KMS-11 (cell line): ENCODE measurements at regions not wholly inside any gene's neighbourhood (a gene's known extent, or its start where the extent isn't known, plus 50 kb on each side); places are given as distances from the start of the nearest gene placed in this dataset.

Experiments used
- H2AFZ ChIP-seq: fragments of 200-600 bp; sonication (generic); 2 replicates; pipeline ENCODE4 v1.6.1; 2016; ENCODE audit warnings: antibody characterized with exemption, mixed run types, low read depth
- H3K27ac ChIP-seq: fragments of 200-600 bp; sonication (generic); 2 replicates; pipeline ENCODE4 v1.6.1; 2016; ENCODE audit warnings: mild to moderate bottlenecking, mixed run types
- H3K27me3 ChIP-seq: fragments of 200-600 bp; sonication (generic); 2 replicates; pipeline ENCODE4 v1.6.1; 2017; ENCODE audit warnings: mild to moderate bottlenecking, low read depth, mixed run types, moderate library complexity; ENCODE audit not compliant: insufficient read depth
- H3K36me3 ChIP-seq: fragments of 200-600 bp; sonication (generic); 2 replicates; pipeline ENCODE4 v1.6.1; 2017; ENCODE audit warnings: mild to moderate bottlenecking, mixed run types; ENCODE audit not compliant: insufficient read depth
- H3K4me1 ChIP-seq: fragments of 200-600 bp; sonication (generic); 2 replicates; pipeline ENCODE4 v1.6.1; 2016; ENCODE audit warnings: mild to moderate bottlenecking, low read depth, mixed run types; ENCODE audit not compliant: poor library complexity, severe bottlenecking
- H3K4me2 ChIP-seq: fragments of 200-600 bp; sonication (generic); 2 replicates; pipeline ENCODE4 v1.7.0; 2016; ENCODE audit warnings: mild to moderate bottlenecking, mixed run types
- H3K4me3 ChIP-seq: fragments of 200-600 bp; sonication (generic); IDR thresholded peaks from 2 replicates; pipeline ENCODE4 v1.6.1; 2017; ENCODE audit warnings: low read depth, low read length, mixed read lengths; ENCODE audit not compliant: insufficient read depth
- H3K79me2 ChIP-seq: fragments of 200-600 bp; sonication (generic); 2 replicates; pipeline ENCODE4 v1.6.1; 2016; ENCODE audit warnings: low read depth, mixed run types; ENCODE audit not compliant: insufficient read depth
- H3K9ac ChIP-seq: fragments of 200-600 bp; sonication (generic); 2 replicates; pipeline ENCODE4 v1.6.1; 2016; ENCODE audit warnings: mild to moderate bottlenecking, mixed run types
- H4K20me1 ChIP-seq: fragments of 200-600 bp; sonication (generic); 2 replicates; pipeline ENCODE4 v1.6.1; 2016; ENCODE audit warnings: mild to moderate bottlenecking, mixed run types; ENCODE audit not compliant: insufficient read depth
- CTCF ChIP-seq: fragments of 200-600 bp; sonication (generic); conservative IDR thresholded peaks from 2 replicates; pipeline ENCODE4 v1.6.1; 2017; ENCODE audit warnings: low read depth, mild to moderate bottlenecking, antibody characterized with exemption, low read length, moderate library complexity, mixed read lengths

- Histone ChIP-seq H3K27ac (no peak overlapping the region), H2AFZ (no peak overlapping the region), H4K20me1 (no peaks in the 10 kb centered on the region), H3K27me3 (no peaks in the 10 kb centered on the region), H3K4me1 (no peaks in the 10 kb centered on the region), H3K4me3 (no peak overlapping the region), H3K4me2 (no peak overlapping the region), H3K36me3 (no peaks in the 10 kb centered on the region), H3K79me2 (no peaks in the 10 kb centered on the region), H3K9ac (no peak overlapping the region)
- TF ChIP-seq CTCF: no peak
Measured at GRCh38 chr5:36519881-36520280, 86.5 kb upstream of the SLC1A3 start.

- H3K79me2 ChIP-seq: no peaks in the 10 kb centered on the region
- TF ChIP-seq CTCF: no peak
- H3K27ac ChIP-seq: no peak overlapping the region
- H3K27me3 ChIP-seq: no peaks in the 10 kb centered on the region
- H3K36me3 ChIP-seq: no peaks in the 10 kb centered on the region
- H3K4me3 ChIP-seq: no peak overlapping the region
- H3K9ac ChIP-seq: no peak overlapping the region
- H3K4me2 ChIP-seq: no peak overlapping the region
- H3K4me1 ChIP-seq: no peaks in the 10 kb centered on the region
- no peak overlapping the region for H2AFZ ChIP-seq
- H4K20me1 ChIP-seq: no peaks in the 10 kb centered on the region
Measured at GRCh38 chr5:36521219-36521618, 85.2 kb upstream of the SLC1A3 start.

- TF ChIP-seq CTCF: no peak
- Histone ChIP-seq H3K79me2 (no peaks in the 10 kb centered on the region), H3K4me1 (no peaks in the 10 kb centered on the region), H2AFZ (no peak overlapping the region), H3K4me2 (no peak overlapping the region), H3K27ac (no peak overlapping the region), H3K27me3 (no peaks in the 10 kb centered on the region), H3K4me3 (no peak overlapping the region), H4K20me1 (no peaks in the 10 kb centered on the region), H3K36me3 (no peaks in the 10 kb centered on the region), H3K9ac (no peak overlapping the region)
Measured at GRCh38 chr5:36521838-36522745, 84.3 kb upstream of the SLC1A3 start.

- Histone ChIP-seq H3K27ac (no peak overlapping the region), H3K4me3 (no peak overlapping the region), H3K27me3 (no peaks in the 10 kb centered on the region), H3K4me1 (no peaks in the 10 kb centered on the region), H3K79me2 (no peaks in the 10 kb centered on the region), H3K9ac (no peak overlapping the region), H2AFZ (no peak overlapping the region), H3K4me2 (no peak overlapping the region), H4K20me1 (no peaks in the 10 kb centered on the region), H3K36me3 (no peaks in the 10 kb centered on the region)
- no peak for TF ChIP-seq CTCF
Measured at GRCh38 chr5:36522746-36523065, 83.7 kb upstream of the SLC1A3 start.
